GM23248 (cell line): ENCODE measurements at regions not wholly inside any gene's neighbourhood (a gene's known extent, or its start where the extent isn't known, plus 50 kb on each side); places are given as distances from the start of the nearest gene placed in this dataset.

Experiments
- EZH2 ChIP-seq: fragments of 200-600 bp; sonication (generic); IDR thresholded peaks from 2 replicates; pipeline ENCODE4 v1.6.1; 2018; ENCODE audit warnings: antibody characterized with exemption, mild to moderate bottlenecking; ENCODE audit not compliant: insufficient read depth, poor library complexity, severe bottlenecking
- EZH2phosphoT487 ChIP-seq: fragments of 200-600 bp; sonication (generic); IDR thresholded peaks from 2 replicates; pipeline ENCODE4 v1.6.1; 2018; ENCODE audit warnings: antibody characterized with exemption, moderate library complexity, mild to moderate bottlenecking, low read depth; ENCODE audit not compliant: insufficient read depth

- TF ChIP-seq EZH2 (no peak), EZH2phosphoT487 (no peak)
Observed at GRCh38 chr10:35971397-35971796, 329.3 kb upstream of the FZD8 start.
